Muscle layer of duodenum (tissue), 2 donors: ENCODE measurements at regions not wholly inside any gene's neighbourhood (a gene's known extent, or its start where the extent isn't known, plus 50 kb on each side); places are given as distances from the start of the nearest gene placed in this dataset.
"Not testable (repeated sequence)": the region's sequence is repeated elsewhere in the genome, so short reads cannot be mapped to it uniquely, and the experiment has no call there.

Experiments used
- H3K27ac ChIP-seq: one replicate; pipeline ENCODE4 v1.7.0; 2013; ENCODE audit warnings: mild to moderate bottlenecking, low read length
- H3K27me3 ChIP-seq: one replicate; pipeline ENCODE4 v1.7.0; 2013; ENCODE audit warnings: low read depth, mild to moderate bottlenecking, control low read depth, low read length
- H3K36me3 ChIP-seq, 2 donors: one replicate each; pipeline ENCODE4 v1.7.0; 2013; ENCODE audit warnings: low read length in 2 of 2, control low read depth in 1 of 2, mild to moderate bottlenecking in 1 of 2; ENCODE audit not compliant: insufficient read depth in 2 of 2, control insufficient read depth in 1 of 2
- H3K4me1 ChIP-seq, 2 donors: one replicate each; pipeline ENCODE4 v1.7.0; 2013; ENCODE audit warnings: low read length in 2 of 2, mild to moderate bottlenecking in 2 of 2, control low read depth in 1 of 2, moderate library complexity in 1 of 2; ENCODE audit not compliant: insufficient read depth in 2 of 2, control insufficient read depth in 1 of 2
- H3K4me3 ChIP-seq, 2 donors: one replicate each; pipeline ENCODE4 v1.7.0; 2013; ENCODE audit warnings: low read length in 2 of 2, low read depth in 1 of 2, mild to moderate bottlenecking in 1 of 2
- H3K9me3 ChIP-seq, 2 donors: one replicate each; pipeline ENCODE4 v1.7.0; 2013; ENCODE audit warnings: low read length in 2 of 2, control low read depth in 1 of 2, mild to moderate bottlenecking in 1 of 2; ENCODE audit not compliant: control insufficient read depth in 1 of 2
- donor health status: healthy.

DNA sequence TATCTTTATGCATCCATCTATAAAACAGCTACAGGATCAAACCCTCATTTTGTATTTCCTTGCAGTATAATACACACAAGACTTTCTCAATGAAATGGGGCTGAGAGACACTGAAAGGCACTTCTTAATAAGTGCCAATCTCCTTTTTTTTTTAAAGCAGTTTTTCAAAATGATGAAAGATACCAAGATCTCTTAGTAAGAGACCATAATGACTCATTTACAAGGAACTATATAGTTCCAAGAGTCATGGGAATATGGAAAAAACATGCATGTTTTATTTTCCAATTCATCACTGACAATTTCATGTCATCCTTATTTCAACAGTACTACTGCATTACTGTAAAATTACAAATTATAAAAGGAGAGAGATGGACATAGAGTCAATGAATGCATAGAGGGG, 973.7 kb downstream of the GATA3 start:
- no peaks in the 10 kb centered on the region for H3K9me3 ChIP-seq
- H3K4me3 ChIP-seq = no peak overlapping the region
- no peaks in the 10 kb centered on the region for H3K4me1 ChIP-seq
- H3K27ac ChIP-seq = no peak overlapping the region
- H3K27me3 ChIP-seq = no peaks in the 10 kb centered on the region
- H3K36me3 ChIP-seq = no peaks in the 10 kb centered on the region

DNA sequence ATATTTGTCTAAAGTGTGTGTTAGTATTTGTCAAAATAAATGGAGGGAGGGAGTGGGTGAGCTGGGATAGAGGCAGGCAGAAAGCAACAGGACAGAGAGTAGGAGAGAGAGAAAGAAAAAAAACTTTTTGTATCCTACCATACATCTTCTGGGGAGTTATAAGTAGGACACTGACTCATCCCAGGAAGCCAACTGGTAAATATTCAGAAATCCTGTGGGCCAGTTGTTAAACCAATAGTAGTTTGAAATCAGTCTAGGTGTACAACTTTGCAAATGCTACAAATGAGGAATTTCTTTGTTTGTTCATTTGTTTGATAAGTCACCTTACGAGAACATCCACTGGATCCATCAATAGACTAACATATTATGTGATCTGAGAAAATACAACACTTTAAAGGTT, 980.9 kb downstream of the GATA3 start:
- no peak overlapping the region for H3K4me3 ChIP-seq
- H3K27me3 ChIP-seq = no peaks in the 10 kb centered on the region
- no peaks in the 10 kb centered on the region for H3K4me1 ChIP-seq

DNA sequence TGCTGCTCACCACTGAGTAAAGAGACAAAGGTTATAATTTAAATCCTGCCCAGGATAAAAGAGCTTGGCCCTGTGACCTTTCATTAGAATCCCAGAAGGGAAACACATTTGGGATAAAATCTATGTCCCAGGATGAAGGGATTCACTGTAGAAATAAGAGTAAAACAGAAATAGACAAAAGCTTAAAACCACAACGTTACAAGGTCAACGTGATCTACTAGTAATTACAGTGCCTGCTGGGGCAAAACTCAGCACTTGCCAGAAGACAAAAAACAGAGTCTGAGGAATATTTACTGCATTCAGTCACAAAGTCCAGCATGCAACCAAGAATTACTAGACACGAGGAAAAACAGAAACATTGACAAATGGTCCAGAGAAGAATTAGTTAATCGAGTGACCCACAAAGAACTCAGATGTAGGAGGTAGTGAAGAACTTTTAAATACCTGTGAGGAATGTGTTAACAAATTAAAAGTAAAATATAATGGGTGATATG, 982.3 kb downstream of the GATA3 start:
- no peaks in the 10 kb centered on the region for H3K4me1 ChIP-seq
- H3K27me3 ChIP-seq = no peaks in the 10 kb centered on the region
- H3K4me3 ChIP-seq = no peak overlapping the region
- H3K36me3 ChIP-seq = no peaks in the 10 kb centered on the region
- no peak overlapping the region for H3K27ac ChIP-seq
- no peaks in the 10 kb centered on the region for H3K9me3 ChIP-seq

More for the DNA sequence above, 980.9 kb downstream of the GATA3 start:
- no peaks in the 10 kb centered on the region for H3K36me3 ChIP-seq
- no peaks in the 10 kb centered on the region for H3K9me3 ChIP-seq
- H3K27ac ChIP-seq = no peak overlapping the region

DNA sequence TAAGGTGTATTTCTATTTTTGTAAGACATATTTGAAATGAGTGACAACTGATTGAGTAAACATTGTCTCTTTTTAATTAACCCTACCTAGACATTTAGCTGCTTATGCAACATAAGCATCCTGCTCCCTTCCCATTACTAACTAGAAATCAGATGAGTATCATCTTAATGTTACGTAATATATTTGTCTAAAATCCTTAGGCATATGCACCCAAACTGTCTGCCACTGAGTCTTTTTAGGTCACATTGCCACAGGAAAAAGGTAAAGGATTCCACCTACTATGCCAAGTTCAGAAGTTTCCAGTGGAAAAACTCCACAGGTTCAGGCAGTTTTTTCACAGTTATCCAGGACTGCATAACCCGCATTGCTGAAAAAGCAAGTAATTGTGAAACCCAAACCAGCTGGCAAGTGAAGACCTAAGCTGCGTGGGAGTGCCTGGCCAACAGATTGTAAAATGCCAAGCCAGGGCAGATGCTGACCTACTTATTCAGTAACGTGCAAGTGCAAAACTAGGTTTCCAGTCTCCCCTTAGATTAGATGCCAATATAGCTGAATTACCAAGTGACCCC, 983.7 kb downstream of the GATA3 start:
- H3K27me3 ChIP-seq = no peaks in the 10 kb centered on the region
- H3K27ac ChIP-seq = no peak overlapping the region
- H3K9me3 ChIP-seq = no peaks in the 10 kb centered on the region
- no peaks in the 10 kb centered on the region for H3K36me3 ChIP-seq
- H3K4me3 ChIP-seq = no peak overlapping the region
- H3K4me1 ChIP-seq = no peaks in the 10 kb centered on the region

DNA sequence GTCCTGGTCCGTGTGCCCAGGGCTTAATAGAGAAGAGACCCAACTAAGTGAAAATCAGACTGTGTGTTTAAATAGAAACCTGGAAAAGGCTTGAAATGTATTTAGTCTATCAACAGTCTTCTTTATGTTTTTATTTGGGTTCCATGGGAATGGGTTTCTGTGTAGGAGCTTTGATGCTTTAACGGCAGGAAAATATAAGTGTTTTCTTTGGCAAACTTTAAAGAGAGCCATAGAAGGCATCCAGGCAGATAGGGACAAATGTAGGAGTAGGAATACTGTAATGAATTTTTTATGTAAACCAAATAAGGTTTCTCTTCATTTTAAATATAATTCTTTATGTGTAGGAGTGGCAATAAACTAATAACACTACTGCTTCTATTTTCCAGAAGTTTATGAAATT, 989.0 kb downstream of the GATA3 start:
- Histone ChIP-seq H3K27ac (no peak overlapping the region), H3K4me3 (no peak overlapping the region), H3K4me1 (no peaks in the 10 kb centered on the region), H3K27me3 (no peaks in the 10 kb centered on the region), H3K9me3 (peaks cover 0 to 6% of the 10 kb centered on the region in 2 donors), H3K36me3 (no peaks in the 10 kb centered on the region)

DNA sequence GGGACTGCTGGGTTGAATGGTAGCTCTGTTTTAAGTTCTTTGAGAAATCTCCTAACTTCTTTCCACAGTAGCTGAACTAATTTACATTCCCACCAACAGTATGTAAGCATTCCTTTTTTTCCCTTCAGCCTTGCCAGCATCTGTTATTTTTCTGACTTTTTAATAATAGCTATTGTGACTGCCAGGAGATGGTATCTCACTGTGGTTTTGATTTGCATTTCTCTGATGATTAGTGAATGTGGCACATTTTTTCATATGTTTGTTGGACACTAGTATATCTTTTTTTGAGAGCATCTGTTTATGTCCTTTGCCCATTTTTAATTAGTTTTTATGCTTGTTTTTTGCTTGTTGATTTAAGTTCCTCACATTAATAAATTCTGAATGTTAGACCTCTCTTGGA, 990.8 kb downstream of the GATA3 start:
- H3K27me3 ChIP-seq = no peaks in the 10 kb centered on the region
- H3K27ac ChIP-seq = no peak overlapping the region
- H3K36me3 ChIP-seq = no peaks in the 10 kb centered on the region
- H3K4me3 ChIP-seq = no peak overlapping the region
- peaks cover 4 to 14% of the 10 kb centered on the region in 2 donors for H3K9me3 ChIP-seq
- no peaks in the 10 kb centered on the region for H3K4me1 ChIP-seq

DNA sequence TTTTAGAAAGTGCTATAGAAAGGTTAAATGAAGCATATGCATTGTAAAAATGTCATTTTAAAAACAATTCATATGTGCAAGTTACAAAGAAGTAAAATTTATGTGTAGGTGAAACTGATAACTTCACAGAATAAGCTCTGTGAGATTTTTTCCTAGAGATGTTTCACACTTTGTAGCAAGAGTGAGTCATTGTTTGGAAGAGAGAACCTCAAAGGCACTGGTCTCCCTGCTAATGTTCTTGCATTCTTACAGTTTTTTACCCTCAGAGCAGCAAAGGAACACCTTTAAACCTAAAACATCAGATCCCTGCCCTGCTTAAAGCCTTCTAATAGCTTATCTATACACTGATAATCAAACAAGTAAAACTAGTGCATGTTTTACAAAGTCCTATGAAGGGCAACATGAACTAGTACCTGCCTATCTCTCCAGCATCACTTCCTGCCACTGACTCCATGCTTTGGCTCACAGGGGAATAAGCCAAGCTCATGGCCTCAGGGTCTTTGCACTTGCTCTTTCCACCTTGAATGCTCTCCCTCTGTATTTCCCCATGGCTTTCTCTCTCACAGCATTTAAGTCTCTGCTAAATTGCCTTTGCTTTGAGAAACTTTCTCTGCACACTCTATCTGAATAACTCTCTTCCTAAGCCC, 997.0 kb downstream of the GATA3 start:
- Histone ChIP-seq H3K36me3 (no peaks in the 10 kb centered on the region), H3K4me3 (no peak overlapping the region), H3K4me1 (no peaks in the 10 kb centered on the region), H3K27ac (no peak overlapping the region), H3K27me3 (no peaks in the 10 kb centered on the region), H3K9me3 (peaks cover 4 to 10% of the 10 kb centered on the region in 2 donors)

DNA sequence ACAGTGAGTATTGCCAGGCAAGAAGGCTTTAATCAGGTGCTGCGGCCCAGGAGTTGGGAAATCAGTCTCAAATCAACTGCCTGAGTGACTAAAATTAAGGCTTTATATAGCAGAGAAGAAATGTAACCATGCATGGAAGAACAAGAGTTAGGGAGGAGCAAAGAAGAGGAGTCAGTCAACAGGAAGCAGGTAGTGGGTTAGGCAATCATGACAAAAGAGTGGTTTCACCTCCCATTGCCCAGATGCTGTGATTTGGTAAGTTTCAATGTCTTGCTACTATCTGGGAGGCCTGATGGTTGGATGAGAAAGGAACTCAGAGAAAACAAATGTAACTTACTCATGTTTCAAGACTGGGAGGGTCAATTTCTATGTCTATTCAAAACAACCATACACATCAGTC, 998.3 kb downstream of the GATA3 start:
- no peaks in the 10 kb centered on the region for H3K4me1 ChIP-seq
- H3K27me3 ChIP-seq = no peaks in the 10 kb centered on the region
- H3K4me3 ChIP-seq = no peak overlapping the region
- H3K9me3 ChIP-seq = peaks cover 4 to 11% of the 10 kb centered on the region in 2 donors
- H3K36me3 ChIP-seq = no peaks in the 10 kb centered on the region
- H3K27ac ChIP-seq = no peak overlapping the region

DNA sequence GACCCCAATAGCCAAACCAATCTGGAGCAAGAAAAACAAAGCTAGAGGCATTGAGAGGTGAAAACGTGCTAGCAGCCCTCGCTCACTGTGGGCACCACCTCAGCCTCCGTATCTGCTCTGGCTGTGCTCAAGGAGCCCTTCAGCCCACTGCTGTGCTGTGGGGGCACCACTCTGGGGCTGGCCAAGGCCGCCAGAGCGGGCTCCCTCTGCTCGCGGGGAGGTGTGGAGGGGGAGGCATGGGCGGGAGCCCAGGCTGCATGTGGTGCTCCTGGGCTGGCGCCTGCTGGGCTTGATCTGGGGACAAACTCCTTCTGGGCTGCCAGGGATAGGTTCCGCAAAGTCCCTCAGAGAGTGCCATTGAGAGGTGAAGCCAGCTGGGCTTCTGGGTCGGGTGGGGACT, 1002.0 kb downstream of the GATA3 start:
- Histone ChIP-seq H3K4me3 (no peak overlapping the region), H3K27me3 (no peaks in the 10 kb centered on the region), H3K27ac (no peak overlapping the region), H3K36me3 (no peaks in the 10 kb centered on the region), H3K9me3 (peaks cover 0 to 3% of the 10 kb centered on the region in 2 donors), H3K4me1 (no peaks in the 10 kb centered on the region)

DNA sequence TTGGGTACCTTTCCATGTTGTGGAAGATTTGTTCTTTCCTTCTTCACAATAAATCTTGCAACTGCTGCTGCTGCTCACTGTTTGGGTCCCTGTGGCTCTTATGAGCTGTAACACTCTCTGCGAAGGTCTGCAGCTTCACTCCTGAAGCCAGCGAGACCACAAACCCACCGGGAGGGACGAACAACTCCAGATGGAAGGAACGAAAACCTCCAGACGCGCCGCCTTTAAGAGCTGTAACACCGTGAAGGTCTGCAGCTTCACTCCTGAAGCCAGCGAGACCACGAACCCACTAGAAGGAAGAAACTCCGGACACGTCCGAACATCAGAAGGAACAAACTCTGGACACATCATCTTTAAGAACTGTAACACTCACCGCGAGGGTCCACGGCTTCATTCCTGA, 1002.8 kb downstream of the GATA3 start:
- not testable (repeated sequence) for H3K27me3 ChIP-seq, H3K36me3 ChIP-seq, H3K27ac ChIP-seq, H3K4me1 ChIP-seq, H3K4me3 ChIP-seq, H3K9me3 ChIP-seq

DNA sequence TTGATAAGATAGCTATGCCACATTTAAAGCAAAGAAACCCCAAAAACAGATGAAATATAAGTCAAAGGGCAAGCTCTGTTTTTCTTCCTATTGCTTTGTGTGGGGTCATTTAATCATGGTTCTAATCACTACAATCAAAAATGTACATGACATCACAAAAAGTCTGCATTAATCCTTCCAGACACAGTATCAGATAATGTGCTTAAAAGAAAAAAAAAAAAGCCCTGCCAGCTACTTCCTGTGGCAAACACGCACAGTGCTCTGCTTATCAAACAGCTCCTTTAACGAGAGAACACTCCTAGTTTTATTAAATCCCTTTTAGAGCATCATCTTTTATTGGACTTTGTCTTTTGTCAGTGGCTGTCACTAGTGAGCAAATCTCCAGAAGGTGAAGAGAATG, 1005.8 kb downstream of the GATA3 start:
- H3K36me3 ChIP-seq = no peaks in the 10 kb centered on the region
- no peak overlapping the region for H3K27ac ChIP-seq
- H3K4me3 ChIP-seq = no peak overlapping the region
- no peaks in the 10 kb centered on the region for H3K4me1 ChIP-seq
- no peaks in the 10 kb centered on the region for H3K27me3 ChIP-seq
- peaks cover 0 to 3% of the 10 kb centered on the region in 2 donors for H3K9me3 ChIP-seq

DNA sequence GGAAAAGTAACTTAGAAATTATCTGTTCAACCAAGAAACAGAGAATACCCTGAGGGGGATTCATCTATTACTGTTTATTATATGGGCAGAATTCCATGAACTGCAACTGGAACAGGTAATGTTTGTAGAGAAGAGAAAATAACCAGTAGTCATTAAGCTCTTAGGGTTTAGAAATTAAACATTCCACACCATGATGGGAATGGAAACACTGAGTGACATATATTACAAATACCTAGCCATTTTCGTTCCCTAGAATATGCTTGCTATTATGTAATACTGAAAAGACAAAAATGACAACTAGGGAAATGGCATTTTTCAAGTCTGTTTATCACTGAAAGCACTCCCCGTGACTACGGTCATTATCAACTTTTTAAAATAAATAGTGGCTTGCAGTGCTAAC, 1007.4 kb downstream of the GATA3 start:
- H3K27me3 ChIP-seq = no peaks in the 10 kb centered on the region
- no peaks in the 10 kb centered on the region for H3K4me1 ChIP-seq
- no peak overlapping the region for H3K27ac ChIP-seq
- H3K4me3 ChIP-seq = no peak overlapping the region
- H3K36me3 ChIP-seq = no peaks in the 10 kb centered on the region
- no peaks in the 10 kb centered on the region for H3K9me3 ChIP-seq
